GM13977 (cell line): ENCODE measurements at regions not wholly inside any gene's neighbourhood (a gene's known extent, or its start where the extent isn't known, plus 50 kb on each side); places are given as distances from the start of the nearest gene placed in this dataset.

Source experiments
- DNase-seq: peaks from one replicate; pipeline ENCODE4 v3.0.0; 2012; ENCODE audit warnings: low spot score
- in situ Hi-C: fragments of 300-500 bp; cut with MboI; formaldehyde crosslinking; loops from one replicate; pipeline ENCODE4 v1.12.0; 2022; ENCODE audit warnings: low sequenced_read_pairs, low pct_unique_long_range_greater_than_20kb, mixed read lengths, inconsistent platforms; ENCODE audit not compliant: unreplicated experiment
- TF ChIP-seq, protein P1 (sequence below): IDR thresholded peaks from 2 replicates; pipeline ENCODE4 v1.5.1; 2012; ENCODE audit warnings: mild to moderate bottlenecking, control low read depth; ENCODE audit not compliant: insufficient read depth; ENCODE audit errors: extremely low read depth, missing control alignments

DNA sequence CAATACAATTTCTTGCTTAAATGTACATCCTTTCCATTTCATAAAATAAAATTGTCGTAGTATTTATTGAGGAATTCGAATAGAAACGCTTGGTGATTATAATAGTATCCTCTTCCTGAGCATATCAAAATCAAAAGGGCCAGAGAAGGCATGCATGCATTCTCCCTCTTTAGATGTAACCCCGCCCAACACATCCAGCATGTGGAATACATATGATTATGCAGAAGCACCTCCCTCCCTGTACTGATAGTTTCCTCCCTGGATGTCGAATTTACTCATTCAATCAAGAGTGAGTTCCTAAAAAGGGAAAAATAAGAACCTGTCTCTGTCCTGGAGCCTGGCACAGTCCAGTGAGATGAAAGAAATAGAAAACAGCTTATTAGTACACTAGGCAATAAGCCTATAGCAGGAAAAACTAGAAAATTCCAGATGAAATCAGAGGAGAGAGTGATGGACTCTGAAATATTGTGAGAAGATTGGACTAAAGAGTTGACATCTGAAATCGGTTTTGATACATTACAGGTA is 262.9 kb downstream of the RDH14 start:
- TF ChIP-seq, protein P1, sequence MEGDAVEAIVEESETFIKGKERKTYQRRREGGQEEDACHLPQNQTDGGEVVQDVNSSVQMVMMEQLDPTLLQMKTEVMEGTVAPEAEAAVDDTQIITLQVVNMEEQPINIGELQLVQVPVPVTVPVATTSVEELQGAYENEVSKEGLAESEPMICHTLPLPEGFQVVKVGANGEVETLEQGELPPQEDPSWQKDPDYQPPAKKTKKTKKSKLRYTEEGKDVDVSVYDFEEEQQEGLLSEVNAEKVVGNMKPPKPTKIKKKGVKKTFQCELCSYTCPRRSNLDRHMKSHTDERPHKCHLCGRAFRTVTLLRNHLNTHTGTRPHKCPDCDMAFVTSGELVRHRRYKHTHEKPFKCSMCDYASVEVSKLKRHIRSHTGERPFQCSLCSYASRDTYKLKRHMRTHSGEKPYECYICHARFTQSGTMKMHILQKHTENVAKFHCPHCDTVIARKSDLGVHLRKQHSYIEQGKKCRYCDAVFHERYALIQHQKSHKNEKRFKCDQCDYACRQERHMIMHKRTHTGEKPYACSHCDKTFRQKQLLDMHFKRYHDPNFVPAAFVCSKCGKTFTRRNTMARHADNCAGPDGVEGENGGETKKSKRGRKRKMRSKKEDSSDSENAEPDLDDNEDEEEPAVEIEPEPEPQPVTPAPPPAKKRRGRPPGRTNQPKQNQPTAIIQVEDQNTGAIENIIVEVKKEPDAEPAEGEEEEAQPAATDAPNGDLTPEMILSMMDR, result no peak
- in situ Hi-C loops, result no loop called here
- DNase-seq, result no peak

DNA sequence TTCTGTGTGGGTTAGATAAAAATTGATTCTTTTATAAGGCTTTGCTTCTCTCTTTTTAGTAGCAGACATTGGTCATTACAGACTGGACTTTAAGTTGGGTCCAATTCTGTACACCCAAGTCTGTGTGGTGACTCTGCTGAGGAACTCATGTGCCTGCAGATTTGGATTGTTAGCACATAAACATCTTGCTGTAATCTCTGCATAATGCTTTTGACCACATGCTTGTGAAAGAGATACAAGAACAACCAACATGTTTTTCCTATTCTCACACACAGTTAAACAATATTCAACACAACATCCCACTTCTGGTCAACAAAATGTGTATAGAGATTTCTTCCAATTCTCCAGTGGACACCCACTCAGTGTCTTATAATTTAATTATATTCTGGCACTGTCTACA is 270.1 kb downstream of the RDH14 start:
- DNase-seq, result no peak

DNA sequence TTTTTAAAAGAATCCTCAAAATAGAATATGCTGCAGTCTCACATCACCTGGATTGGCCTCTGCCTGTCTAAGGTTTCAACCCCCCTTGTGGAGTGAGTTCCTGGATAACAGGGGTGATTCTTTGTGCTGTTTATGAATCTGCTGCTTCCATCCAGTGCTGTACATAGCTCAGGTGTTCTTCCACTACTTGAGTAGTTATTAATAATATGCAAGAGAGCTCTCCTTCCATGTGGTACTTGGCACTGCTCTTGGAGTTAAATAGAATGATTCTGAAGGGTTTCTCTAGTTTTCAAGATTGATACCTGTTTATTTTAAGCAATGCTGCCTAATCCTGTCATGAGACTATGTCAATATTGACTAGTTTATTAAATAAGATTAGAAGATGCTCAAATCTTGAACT is 273.6 kb downstream of the RDH14 start:
- in situ Hi-C loops, result no loop called here
- TF ChIP-seq, protein P1, result no peak
- DNase-seq, result no peak

More for the DNA sequence above, 270.1 kb downstream of the RDH14 start:
- in situ Hi-C loops, result no loop called here
- TF ChIP-seq, protein P1, result no peak

DNA sequence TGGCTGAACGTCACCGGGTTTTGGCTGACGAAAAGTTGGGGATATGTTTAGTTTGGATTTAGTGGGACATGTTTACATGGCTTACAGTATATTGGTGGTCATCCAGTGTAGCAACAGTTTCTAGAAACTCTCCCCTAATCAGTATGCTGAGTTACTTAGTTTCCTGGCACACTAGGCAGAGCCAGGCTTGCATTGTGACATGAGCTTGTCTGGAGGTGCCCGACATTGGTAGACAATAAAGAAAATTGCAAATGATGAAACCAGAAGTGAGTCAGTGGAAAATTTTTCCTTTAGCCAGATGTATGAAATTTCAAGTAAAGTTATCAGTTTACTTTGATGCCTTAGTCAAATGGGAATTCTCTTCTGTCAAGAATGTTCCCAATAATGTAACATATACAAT is 276.1 kb downstream of the RDH14 start:
- in situ Hi-C loops, result no loop called here
- DNase-seq, result no peak
- TF ChIP-seq, protein P1, result no peak

DNA sequence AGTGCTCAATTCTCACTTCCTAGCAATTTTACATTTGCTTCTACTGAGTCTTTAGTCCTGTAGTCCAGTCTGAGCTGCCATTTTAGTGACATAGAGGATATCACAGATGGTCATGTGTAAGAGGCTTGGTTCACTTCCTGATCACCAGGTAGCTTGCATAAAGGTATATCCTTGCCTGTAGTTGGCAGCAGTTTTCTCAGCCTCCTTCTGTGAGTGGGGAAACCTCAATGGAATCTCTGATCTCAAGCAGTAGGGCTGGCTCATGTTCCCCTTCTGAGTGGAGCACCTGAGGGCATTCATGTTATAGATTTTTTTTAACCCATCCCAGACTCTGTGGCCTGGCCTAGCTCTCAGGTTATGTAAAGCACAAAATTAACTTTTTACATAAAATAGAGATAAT is 278.4 kb downstream of the RDH14 start:
- in situ Hi-C loops, result no loop called here
- TF ChIP-seq, protein P1, result no peak
- no peak for DNase-seq

- TF ChIP-seq, protein P1, result no peak
- DNase-seq, result no peak
- in situ Hi-C loops, result no loop called here
Observed at GRCh38 chr2:18276583-18277075, 283.8 kb downstream of the RDH14 start.
